ENCODE measurements at regions not wholly inside any gene's neighbourhood (a gene's known extent, or its start where the extent isn't known, plus 50 kb on each side); places are given as distances from the start of the nearest gene placed in this dataset.

GRCh38 chr11:59284773-59285129 lies 72.0 kb upstream of the MPEG1 start:
- no peak overlapping the region for H3K4me3 ChIP-seq (ENCODE audit: low read depth, low read length)
- TF ChIP-seq, protein P1, sequence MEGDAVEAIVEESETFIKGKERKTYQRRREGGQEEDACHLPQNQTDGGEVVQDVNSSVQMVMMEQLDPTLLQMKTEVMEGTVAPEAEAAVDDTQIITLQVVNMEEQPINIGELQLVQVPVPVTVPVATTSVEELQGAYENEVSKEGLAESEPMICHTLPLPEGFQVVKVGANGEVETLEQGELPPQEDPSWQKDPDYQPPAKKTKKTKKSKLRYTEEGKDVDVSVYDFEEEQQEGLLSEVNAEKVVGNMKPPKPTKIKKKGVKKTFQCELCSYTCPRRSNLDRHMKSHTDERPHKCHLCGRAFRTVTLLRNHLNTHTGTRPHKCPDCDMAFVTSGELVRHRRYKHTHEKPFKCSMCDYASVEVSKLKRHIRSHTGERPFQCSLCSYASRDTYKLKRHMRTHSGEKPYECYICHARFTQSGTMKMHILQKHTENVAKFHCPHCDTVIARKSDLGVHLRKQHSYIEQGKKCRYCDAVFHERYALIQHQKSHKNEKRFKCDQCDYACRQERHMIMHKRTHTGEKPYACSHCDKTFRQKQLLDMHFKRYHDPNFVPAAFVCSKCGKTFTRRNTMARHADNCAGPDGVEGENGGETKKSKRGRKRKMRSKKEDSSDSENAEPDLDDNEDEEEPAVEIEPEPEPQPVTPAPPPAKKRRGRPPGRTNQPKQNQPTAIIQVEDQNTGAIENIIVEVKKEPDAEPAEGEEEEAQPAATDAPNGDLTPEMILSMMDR (IDR thresholded peaks at IDR 0.05; ENCODE audit: low read depth, low read length, missing control alignments): no peak
- no peak for DNase-seq (ENCODE audit: low read depth)
- in situ Hi-C loops (cut with HindIII; ENCODE audit: low sequenced_read_pairs): no loop called here

DNA sequence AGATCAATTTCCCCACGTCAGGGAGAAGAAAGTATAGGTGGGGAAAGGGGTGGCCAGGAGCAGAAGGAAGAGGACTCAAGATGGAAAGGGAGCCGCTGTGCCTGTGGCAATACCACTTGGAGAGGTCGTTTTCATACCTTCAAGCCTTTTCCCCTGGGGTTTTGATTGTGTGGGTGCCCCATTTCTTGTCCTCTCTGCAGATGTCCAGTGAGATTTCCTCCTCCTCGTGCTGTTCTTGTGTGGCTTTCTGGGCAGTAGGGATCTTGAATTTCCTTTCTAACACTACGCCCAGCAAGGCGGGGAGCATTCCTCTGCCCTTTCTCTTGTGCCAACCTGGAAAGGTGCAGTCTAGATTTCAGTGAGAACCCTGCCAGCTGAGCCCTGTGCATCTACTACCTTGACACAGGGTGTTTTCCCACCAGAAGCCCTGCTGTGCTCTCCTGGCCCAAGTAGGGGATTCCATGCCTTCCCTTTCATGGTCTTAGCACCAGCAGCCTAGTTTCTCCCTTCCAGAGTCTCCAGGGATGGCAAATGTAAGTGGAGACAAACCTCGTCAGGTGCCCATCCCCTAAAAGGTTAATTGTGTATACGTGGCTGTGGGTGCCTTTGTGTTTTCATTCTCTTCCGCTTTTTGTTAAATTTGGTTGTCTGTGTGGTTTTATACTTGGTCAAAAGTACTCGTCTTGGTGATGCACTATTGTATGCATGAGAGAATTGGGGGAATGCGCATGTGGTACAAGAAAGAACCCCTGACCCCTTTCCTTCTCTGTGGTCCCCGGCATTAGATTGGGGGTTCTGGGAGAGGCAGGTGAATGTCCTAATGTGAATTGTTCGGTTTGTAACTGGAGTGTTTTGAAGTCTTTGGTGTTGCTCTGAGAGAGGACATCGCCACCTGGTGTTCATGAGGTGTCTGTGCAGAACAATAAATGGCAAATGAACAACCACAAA lies 71.4 kb upstream of the MPEG1 start:
- TF ChIP-seq, protein P1 (IDR thresholded peaks at IDR 0.05; ENCODE audit: low read depth, low read length, missing control alignments): peak; percentile 78
- H3K4me3 ChIP-seq (ENCODE audit: low read depth, low read length): no peak overlapping the region
- in situ Hi-C loops (cut with HindIII; ENCODE audit: low sequenced_read_pairs): no loop called here
- peak; percentile 16 for DNase-seq (ENCODE audit: low read depth)

DNA sequence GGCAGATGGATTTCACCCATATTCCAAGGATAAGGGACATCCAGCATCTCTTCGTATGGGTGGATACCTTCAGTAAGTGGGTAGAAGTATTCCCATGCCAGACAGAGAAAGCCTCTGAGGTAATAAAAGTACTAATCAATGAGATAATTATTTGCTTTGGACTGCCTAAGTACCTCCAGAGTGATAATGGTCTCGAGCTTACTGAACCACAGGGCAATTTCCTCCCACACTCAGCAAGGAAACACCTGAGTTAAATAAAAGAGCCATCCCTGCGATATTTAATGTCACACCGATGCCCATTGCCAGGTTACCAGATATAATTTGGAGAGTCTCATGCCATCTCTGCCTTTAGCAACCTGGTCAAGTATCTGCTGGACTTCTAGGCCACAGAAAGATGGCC lies 70.6 kb upstream of the MPEG1 start:
- TF ChIP-seq, protein P1 (IDR thresholded peaks at IDR 0.05; ENCODE audit: low read depth, low read length, missing control alignments): no peak
- H3K4me3 ChIP-seq (ENCODE audit: low read depth, low read length): no peak overlapping the region
- no peak for DNase-seq (ENCODE audit: low read depth)
- in situ Hi-C loops (cut with HindIII; ENCODE audit: low sequenced_read_pairs): no loop called here

DNA sequence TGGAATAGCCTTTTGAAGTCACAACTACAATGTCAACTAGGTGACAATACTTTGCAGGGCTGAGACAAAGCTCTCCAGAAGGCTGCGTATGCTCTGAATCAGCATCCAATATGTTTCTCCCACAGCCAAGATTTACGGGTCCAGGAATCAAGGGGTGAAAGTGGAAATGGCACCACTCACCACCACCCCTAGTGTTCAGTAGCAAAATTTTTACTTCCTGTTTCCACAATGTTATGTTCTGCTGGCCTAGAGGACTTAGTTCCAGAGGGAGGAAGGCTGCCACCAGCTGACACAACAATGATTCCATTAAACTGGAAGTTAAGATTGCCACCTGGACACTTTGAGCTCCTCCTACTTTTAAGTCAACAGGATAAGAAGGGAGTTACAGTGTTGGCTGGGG lies 68.5 kb upstream of the MPEG1 start:
- TF ChIP-seq, protein P1 (IDR thresholded peaks at IDR 0.05; ENCODE audit: low read depth, low read length, missing control alignments): no peak
- no peak for DNase-seq (ENCODE audit: low read depth)
- H3K4me3 ChIP-seq (ENCODE audit: low read depth, low read length): no peak overlapping the region
- in situ Hi-C loops (cut with HindIII; ENCODE audit: low sequenced_read_pairs): no loop called here

GRCh38 chr11:59273373-59273841 lies 60.7 kb upstream of the MPEG1 start:
- no peak for DNase-seq (ENCODE audit: low read depth)
- H3K4me3 ChIP-seq (ENCODE audit: low read depth, low read length): no peak overlapping the region
- in situ Hi-C loops (cut with HindIII; ENCODE audit: low sequenced_read_pairs): no loop called here
- TF ChIP-seq, protein P1 (IDR thresholded peaks at IDR 0.05; ENCODE audit: low read depth, low read length, missing control alignments): no peak

DNA sequence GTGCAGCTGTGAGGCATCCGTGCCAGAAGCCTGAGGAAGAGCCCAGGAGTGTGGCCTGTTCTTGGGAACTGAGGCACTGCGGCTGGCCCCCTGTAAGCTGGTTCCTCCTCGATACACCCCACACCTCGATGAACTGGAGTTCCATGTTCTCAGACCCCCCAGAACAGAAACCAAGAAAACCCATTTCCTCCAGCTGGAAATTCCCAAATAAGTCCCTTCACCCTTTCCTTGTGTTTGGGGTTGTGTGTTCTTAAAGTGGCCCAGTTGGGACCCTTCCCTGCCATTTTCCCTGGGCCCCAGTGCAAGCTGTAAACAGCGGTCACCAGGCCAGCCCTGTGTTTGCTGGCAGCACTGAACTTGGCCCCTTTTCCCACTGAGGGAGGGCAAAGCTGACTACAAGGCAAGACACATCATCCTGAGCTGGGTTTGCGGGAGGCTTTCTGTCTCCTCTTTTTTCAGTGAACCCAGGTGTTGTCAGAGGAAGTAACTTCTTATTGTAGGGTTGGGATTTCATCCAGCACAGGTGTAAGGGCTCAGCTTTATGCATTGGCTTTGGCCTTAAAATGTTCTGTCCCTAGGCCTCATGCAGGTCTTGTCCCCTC lies 60.1 kb upstream of the MPEG1 start:
- TF ChIP-seq, protein P1 (IDR thresholded peaks at IDR 0.05; ENCODE audit: low read depth, low read length, missing control alignments): no peak
- DNase-seq (ENCODE audit: low read depth): no peak
- in situ Hi-C loops (cut with HindIII; ENCODE audit: low sequenced_read_pairs): no loop called here
- H3K4me3 ChIP-seq (ENCODE audit: low read depth, low read length): no peak overlapping the region

Data from astrocyte of the cerebellum (primary cell).